Glutamatergic neuron (in vitro differentiated cells): ENCODE measurements at regions not wholly inside any gene's neighbourhood (a gene's known extent, or its start where the extent isn't known, plus 50 kb on each side); places are given as distances from the start of the nearest gene placed in this dataset.

Source experiments
- DNase-seq: peaks from one replicate; pipeline ENCODE4 v3.0.0; 2022
- H3K27ac Mint-ChIP-seq: one replicate; pipeline ENCODE4 v1.8.0; 2020; ENCODE audit warnings: mild to moderate bottlenecking, mixed read lengths, inconsistent platforms; ENCODE audit not compliant: unreplicated experiment
- H3K27me3 Mint-ChIP-seq: one replicate; pipeline ENCODE4 v1.8.0; 2020; ENCODE audit warnings: mild to moderate bottlenecking, moderate library complexity, mixed read lengths, inconsistent platforms; ENCODE audit not compliant: unreplicated experiment
- H3K36me3 Mint-ChIP-seq: one replicate; pipeline ENCODE4 v1.8.0; 2020; ENCODE audit warnings: mild to moderate bottlenecking, mixed read lengths, inconsistent platforms; ENCODE audit not compliant: unreplicated experiment
- H3K4me1 Mint-ChIP-seq: one replicate; pipeline ENCODE4 v1.8.0; 2020; ENCODE audit warnings: mild to moderate bottlenecking, low read depth, mixed read lengths, inconsistent platforms; ENCODE audit not compliant: unreplicated experiment
- H3K4me3 Mint-ChIP-seq: one replicate; pipeline ENCODE4 v1.8.0; 2020; ENCODE audit warnings: mild to moderate bottlenecking, mixed read lengths, inconsistent platforms; ENCODE audit not compliant: unreplicated experiment
- H3K9me3 Mint-ChIP-seq: one replicate; pipeline ENCODE4 v1.8.0; 2020; ENCODE audit warnings: mild to moderate bottlenecking, moderate library complexity, mixed read lengths, inconsistent platforms; ENCODE audit not compliant: unreplicated experiment
- TF ChIP-seq, protein P1 (sequence below): fragments of 200-600 bp; sonication (generic); IDR thresholded peaks from one replicate; pipeline ENCODE4 v1.5.0; 2021; ENCODE audit not compliant: partially characterized antibody, unreplicated experiment

DNA sequence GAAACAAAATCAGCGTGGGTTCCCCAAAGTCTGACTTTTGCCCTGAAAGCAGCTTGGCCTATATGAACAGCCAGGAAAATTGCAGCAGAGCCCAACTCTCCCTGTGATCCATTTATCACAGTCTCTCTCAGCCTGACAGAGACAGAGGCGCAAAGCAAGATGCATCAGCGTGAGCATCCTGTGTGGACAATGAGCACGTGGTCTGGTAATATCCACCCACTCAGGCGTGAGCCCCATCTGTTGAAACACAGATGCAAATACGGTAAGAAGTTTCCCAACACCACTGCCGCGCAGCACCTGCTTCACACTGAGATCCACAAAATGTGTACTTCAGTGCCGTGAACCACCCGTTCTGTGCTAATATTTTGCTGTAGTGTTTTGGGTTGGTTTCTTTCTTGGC, 114.6 kb downstream of the MRPL36 start:
- Mint-ChIP-seq H3K36me3 (peaks cover 17% of the 10 kb centered on the region), H3K4me1 (peaks cover 6% of the 10 kb centered on the region), H3K27ac (no peak overlapping the region), H3K9me3 (peaks cover 7% of the 10 kb centered on the region), H3K27me3 (no peaks in the 10 kb centered on the region), H3K4me3 (no peak overlapping the region)
- no peak for DNase-seq
- TF ChIP-seq, protein P1, sequence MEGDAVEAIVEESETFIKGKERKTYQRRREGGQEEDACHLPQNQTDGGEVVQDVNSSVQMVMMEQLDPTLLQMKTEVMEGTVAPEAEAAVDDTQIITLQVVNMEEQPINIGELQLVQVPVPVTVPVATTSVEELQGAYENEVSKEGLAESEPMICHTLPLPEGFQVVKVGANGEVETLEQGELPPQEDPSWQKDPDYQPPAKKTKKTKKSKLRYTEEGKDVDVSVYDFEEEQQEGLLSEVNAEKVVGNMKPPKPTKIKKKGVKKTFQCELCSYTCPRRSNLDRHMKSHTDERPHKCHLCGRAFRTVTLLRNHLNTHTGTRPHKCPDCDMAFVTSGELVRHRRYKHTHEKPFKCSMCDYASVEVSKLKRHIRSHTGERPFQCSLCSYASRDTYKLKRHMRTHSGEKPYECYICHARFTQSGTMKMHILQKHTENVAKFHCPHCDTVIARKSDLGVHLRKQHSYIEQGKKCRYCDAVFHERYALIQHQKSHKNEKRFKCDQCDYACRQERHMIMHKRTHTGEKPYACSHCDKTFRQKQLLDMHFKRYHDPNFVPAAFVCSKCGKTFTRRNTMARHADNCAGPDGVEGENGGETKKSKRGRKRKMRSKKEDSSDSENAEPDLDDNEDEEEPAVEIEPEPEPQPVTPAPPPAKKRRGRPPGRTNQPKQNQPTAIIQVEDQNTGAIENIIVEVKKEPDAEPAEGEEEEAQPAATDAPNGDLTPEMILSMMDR = no peak

DNA sequence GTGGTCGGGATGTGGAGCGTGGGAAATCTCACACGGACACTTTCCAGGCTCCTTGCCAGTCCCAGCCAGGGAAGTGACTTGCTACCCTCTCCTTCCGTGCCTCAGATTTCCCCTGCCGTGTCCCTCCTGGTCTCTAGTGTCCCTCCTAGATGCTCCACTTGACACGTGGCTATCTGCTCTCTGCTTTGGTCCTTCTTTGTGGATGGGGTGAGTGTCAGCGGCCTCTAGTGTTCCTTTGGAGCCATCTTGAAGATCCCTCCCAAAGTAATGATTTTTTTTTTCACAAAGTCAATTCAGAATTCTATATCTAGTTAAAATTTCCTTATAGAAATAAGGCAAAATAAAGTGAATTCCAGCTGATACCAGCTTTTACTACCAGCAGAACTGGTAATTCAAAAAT, 117.7 kb downstream of the MRPL36 start:
- peaks cover 5% of the 10 kb centered on the region for H3K36me3 Mint-ChIP-seq
- no peak overlapping the region for H3K4me3 Mint-ChIP-seq
- TF ChIP-seq, protein P1 = no peak
- DNase-seq = no peak
- no peaks in the 10 kb centered on the region for H3K9me3 Mint-ChIP-seq
- no peak overlapping the region for H3K27ac Mint-ChIP-seq
- peaks cover 6% of the 10 kb centered on the region for H3K4me1 Mint-ChIP-seq
- H3K27me3 Mint-ChIP-seq = no peaks in the 10 kb centered on the region

DNA sequence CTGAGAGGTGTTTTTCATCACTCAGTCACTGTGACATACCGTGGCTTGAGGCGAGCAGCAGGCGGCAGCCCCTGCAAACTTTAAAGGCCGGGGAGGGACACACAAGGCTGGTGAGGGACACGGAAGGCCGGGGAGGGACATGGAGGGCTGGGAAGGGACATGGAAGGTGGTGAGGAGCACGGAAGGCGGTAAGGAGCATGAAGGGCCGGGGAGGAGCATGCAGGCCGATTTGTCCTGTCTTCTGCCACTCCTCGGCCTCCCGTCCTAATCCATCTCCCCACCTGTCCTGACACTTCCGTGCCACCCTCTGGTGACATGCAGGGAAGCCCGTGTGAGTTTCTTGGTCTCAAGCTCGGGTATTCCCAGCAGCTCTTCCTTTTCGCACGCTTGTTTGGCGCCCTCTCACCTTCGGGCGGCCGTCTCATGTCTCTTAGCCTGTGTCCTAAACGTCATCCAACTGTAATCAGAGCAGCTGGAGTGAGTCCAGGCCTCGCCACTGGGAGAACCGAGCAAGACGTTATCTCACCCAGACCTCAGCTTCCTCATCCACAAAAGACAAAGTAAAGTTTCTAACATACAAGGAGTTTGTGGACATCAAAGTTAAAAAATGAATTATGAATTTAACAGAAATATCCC, 126.5 kb downstream of the MRPL36 start:
- H3K9me3 Mint-ChIP-seq = peaks cover under 1% of the 10 kb centered on the region
- H3K4me3 Mint-ChIP-seq = no peak overlapping the region
- no peaks in the 10 kb centered on the region for H3K36me3 Mint-ChIP-seq
- H3K27me3 Mint-ChIP-seq = peaks cover 8% of the 10 kb centered on the region
- TF ChIP-seq, protein P1 = no peak
- DNase-seq = no peak
- H3K27ac Mint-ChIP-seq = no peak overlapping the region
- H3K4me1 Mint-ChIP-seq = peaks cover 5% of the 10 kb centered on the region

DNA sequence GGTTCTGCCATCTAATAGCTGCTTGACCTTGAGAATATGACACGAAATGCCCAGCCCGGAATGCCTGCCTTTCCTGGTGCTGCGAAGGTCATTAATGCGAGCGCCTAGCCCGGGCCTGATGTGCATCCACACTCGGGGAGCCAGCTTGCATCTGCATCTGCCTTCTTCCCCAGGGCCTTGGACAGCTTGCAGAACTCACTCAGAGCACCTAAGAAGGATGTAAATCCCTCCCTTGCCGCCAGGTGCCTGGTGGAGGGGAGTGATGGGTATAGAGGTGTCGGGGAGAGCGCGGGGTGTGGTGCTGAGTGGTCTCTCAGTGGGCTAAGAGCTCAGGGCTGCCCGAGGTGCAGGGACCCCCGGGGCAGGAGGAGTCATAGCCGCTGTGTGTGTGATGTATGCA, 127.2 kb downstream of the MRPL36 start:
- Mint-ChIP-seq H3K27ac (no peak overlapping the region), H3K36me3 (no peaks in the 10 kb centered on the region), H3K27me3 (peaks cover 9% of the 10 kb centered on the region), H3K4me3 (no peak overlapping the region), H3K4me1 (peaks cover 5% of the 10 kb centered on the region), H3K9me3 (peaks cover 2% of the 10 kb centered on the region)
- TF ChIP-seq, protein P1 = peak; percentile 15
- peak; percentile 27 for DNase-seq

DNA sequence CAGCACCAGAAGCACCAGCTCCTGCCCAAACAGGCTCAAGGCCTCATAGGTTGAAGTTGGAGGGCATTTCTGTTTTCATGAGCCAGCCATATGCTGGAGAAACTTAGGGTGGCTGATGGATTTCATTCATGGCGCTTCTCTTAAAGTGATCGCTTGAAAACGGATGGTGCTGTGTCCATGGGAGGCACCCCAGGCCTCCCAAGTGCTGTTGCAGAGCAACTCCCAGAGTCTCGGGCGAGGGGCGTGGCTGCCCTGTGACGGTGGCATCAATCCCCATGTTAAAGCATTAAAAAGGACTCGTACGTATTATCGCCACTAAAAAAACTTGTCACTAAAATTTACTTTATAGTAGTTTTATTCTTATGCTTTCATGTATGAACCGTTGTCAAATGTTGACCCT, 128.3 kb downstream of the MRPL36 start:
- H3K9me3 Mint-ChIP-seq = peaks cover 2% of the 10 kb centered on the region
- no peak overlapping the region for H3K27ac Mint-ChIP-seq
- no peak overlapping the region for H3K4me3 Mint-ChIP-seq
- no peak for DNase-seq
- no peaks in the 10 kb centered on the region for H3K36me3 Mint-ChIP-seq
- H3K27me3 Mint-ChIP-seq = peaks cover 12% of the 10 kb centered on the region
- H3K4me1 Mint-ChIP-seq = peaks cover 5% of the 10 kb centered on the region
- TF ChIP-seq, protein P1 = no peak
